ENCODE measurements at regions not wholly inside any gene's neighbourhood (a gene's known extent, or its start where the extent isn't known, plus 50 kb on each side); places are given as distances from the start of the nearest gene placed in this dataset.
A peak's percentile ranks its signal among the peaks of the same experiment; 100 is the strongest.

DNA sequence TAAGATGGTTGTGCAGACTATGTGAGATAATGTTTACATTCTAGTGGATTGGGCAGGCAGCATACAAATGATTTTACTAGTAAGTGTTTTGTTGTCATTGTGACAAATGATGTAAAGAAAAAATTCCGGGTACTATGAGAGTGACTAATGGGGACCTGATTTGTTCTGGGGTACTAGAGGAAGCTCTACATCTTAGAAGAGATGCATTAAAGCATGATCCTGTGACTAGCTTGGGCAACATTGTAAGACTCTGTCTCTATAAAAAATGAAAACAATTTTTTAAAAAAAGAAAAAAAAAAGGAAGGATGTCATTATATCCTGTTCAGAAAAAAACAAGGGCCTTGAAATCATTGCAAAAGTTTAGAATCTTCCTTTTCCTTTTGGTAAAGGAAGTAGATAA is 58.1 kb upstream of the MYRIP start:
- Histone ChIP-seq H3K79me2 (ENCODE audit: control insufficient read depth, insufficient read depth, low read length) (no peaks in the 10 kb centered on the region), H3K36me3 (replicated peaks in 1 of 2; ENCODE audit: control extremely low read depth in 1 of 2, control insufficient read depth in 1 of 2, extremely low read depth in 1 of 2, insufficient read depth in 2 of 2, low read length in 1 of 2) (no peaks in the 10 kb centered on the region), H2AFZ (ENCODE audit: insufficient read depth, low read depth, low read length, poor library complexity, severe bottlenecking) (peak overlapping the region; percentile 26), H3K4me3 (ENCODE audit: control extremely low read depth in 1 of 5, extremely low read depth in 1 of 5, insufficient read depth in 1 of 5, low read depth in 2 of 5, low read length in 4 of 5) (no peak overlapping the region), H3K9me3 (ENCODE audit: control extremely low read depth in 1 of 3, control insufficient read depth in 2 of 3, insufficient read depth in 1 of 3, low read length in 2 of 3) (no peaks in the 10 kb centered on the region), H3K27ac (ENCODE audit: low read length in 2 of 2) (no peak overlapping the region), H4K20me1 (ENCODE audit: control insufficient read depth, insufficient read depth, low read length, poor library complexity, severe bottlenecking) (no peaks in the 10 kb centered on the region), H3K9ac (ENCODE audit: low read length) (no peak overlapping the region), H3K27me3 (replicated peaks in 1 of 4; ENCODE audit: control extremely low read depth in 1 of 4, control insufficient read depth in 3 of 4, insufficient read depth in 4 of 4, low read length in 3 of 4) (no peaks in the 10 kb centered on the region), H3K4me2 (replicated peaks; ENCODE audit: low read depth, low read length, poor library complexity, severe bottlenecking) (no peak overlapping the region), H3K4me1 (ENCODE audit: control insufficient read depth in 2 of 2, insufficient read depth in 2 of 2, low read length in 2 of 2) (peaks cover 0 to 4% of the 10 kb centered on the region in 2 donors)
- ATAC-seq (ENCODE audit: low read depth) (no peak), DNase-seq (no peak)
- TF ChIP-seq EZH2 (IDR thresholded peaks at IDR 0.05; ENCODE audit: borderline replicate concordance, insufficient read depth, low read depth, low read length, poor library complexity, severe bottlenecking) (no peak), CTCF (IDR thresholded peaks at IDR 0.05) (no peak)
- WGBS (ENCODE audit: insufficient coverage) = 29% methylated on average over 1 of the region's 1 CpG
- H3K27ac Mint-ChIP-seq = no peak overlapping the region
- intact Hi-C loops (cut with micrococcal nuclease) = no loop called here
- peaks cover 30% of the 10 kb centered on the region for H3K4me1 Mint-ChIP-seq
- H3K4me3 Mint-ChIP-seq = no peak overlapping the region
- ChIA-PET CTCF (no interaction called here), POLR2A (no interaction called here)
- H3K9me3 Mint-ChIP-seq (ENCODE audit: insufficient read depth) = no peaks in the 10 kb centered on the region
- H3K27me3 Mint-ChIP-seq = no peaks in the 10 kb centered on the region

DNA sequence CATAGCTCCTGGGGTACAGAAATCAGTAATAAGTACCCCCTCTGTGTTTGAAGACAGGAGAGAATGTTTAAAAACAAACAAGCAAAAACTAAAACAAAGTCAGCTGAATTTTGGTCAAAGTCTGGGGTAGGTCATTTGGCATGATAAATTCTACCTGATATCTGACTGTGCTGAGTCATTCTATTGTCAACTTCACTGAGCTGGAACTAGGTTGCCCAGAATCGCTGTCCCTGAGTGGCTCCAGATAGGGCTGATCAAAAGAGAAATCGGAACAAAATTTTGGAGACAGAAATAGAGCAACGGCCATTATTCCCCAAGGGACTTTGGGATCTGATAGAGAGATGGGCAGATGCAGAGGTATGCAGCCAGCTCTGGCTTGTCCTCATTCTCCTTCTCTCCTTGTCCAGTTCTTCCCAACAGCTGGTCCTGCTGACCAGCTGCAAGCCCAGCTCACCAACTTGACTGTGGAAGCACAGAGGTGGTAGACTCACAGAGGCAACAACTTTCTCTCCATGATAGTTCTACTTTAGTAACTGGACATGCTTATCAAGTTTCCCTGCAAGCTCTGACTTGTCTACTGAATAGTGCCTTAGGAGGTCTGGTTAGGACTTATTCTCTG is 57.3 kb upstream of the MYRIP start:
- H3K4me1 Mint-ChIP-seq = peaks cover 30% of the 10 kb centered on the region

More for the DNA sequence above, 57.3 kb upstream of the MYRIP start:
- Histone ChIP-seq H3K4me1 (ENCODE audit: control insufficient read depth in 2 of 2, insufficient read depth in 2 of 2, low read length in 2 of 2) (peaks cover 0 to 4% of the 10 kb centered on the region in 2 donors), H3K4me3 (ENCODE audit: control extremely low read depth in 1 of 5, extremely low read depth in 1 of 5, insufficient read depth in 1 of 5, low read depth in 2 of 5, low read length in 4 of 5) (no peak overlapping the region), H3K79me2 (ENCODE audit: control insufficient read depth, insufficient read depth, low read length) (no peaks in the 10 kb centered on the region), H3K36me3 (replicated peaks in 1 of 2; ENCODE audit: control extremely low read depth in 1 of 2, control insufficient read depth in 1 of 2, extremely low read depth in 1 of 2, insufficient read depth in 2 of 2, low read length in 1 of 2) (no peaks in the 10 kb centered on the region), H3K4me2 (replicated peaks; ENCODE audit: low read depth, low read length, poor library complexity, severe bottlenecking) (no peak overlapping the region), H4K20me1 (ENCODE audit: control insufficient read depth, insufficient read depth, low read length, poor library complexity, severe bottlenecking) (no peaks in the 10 kb centered on the region), H2AFZ (ENCODE audit: insufficient read depth, low read depth, low read length, poor library complexity, severe bottlenecking) (no peak overlapping the region), H3K27ac (ENCODE audit: low read length in 2 of 2) (no peak overlapping the region), H3K9ac (ENCODE audit: low read length) (no peak overlapping the region), H3K27me3 (replicated peaks in 1 of 4; ENCODE audit: control extremely low read depth in 1 of 4, control insufficient read depth in 3 of 4, insufficient read depth in 4 of 4, low read length in 3 of 4) (no peaks in the 10 kb centered on the region), H3K9me3 (ENCODE audit: control extremely low read depth in 1 of 3, control insufficient read depth in 2 of 3, insufficient read depth in 1 of 3, low read length in 2 of 3) (no peaks in the 10 kb centered on the region)
- Mint-ChIP-seq H3K4me3 (no peak overlapping the region), H3K27me3 (no peaks in the 10 kb centered on the region), H3K27ac (no peak overlapping the region), H3K9me3 (ENCODE audit: insufficient read depth) (no peaks in the 10 kb centered on the region)
- no peak for TF ChIP-seq CTCF (IDR thresholded peaks at IDR 0.05)
- TF ChIP-seq EZH2 (IDR thresholded peaks at IDR 0.05; ENCODE audit: borderline replicate concordance, insufficient read depth, low read depth, low read length, poor library complexity, severe bottlenecking) = no peak
- CTCF ChIA-PET = no interaction called here
- intact Hi-C loops (cut with micrococcal nuclease) = no loop called here
- no peak for DNase-seq
- ATAC-seq (ENCODE audit: low read depth) = no peak
- WGBS (ENCODE audit: insufficient coverage) = 31% methylated on average over 2 of the region's 3 CpGs
- POLR2A ChIA-PET = no interaction called here
